H1 (cell line): ENCODE measurements at regions not wholly inside any gene's neighbourhood (a gene's known extent, or its start where the extent isn't known, plus 50 kb on each side); places are given as distances from the start of the nearest gene placed in this dataset.

Experiments used
- CTCF ChIA-PET: fragments of 300-600 bp; sonication (Branson Sonifier 250); formaldehyde crosslinking; loops from one replicate; lab custom pipeline; 2021; ENCODE audit not compliant: partially characterized antibody; lab: Charles Lee
- POLR2A ChIA-PET: fragments of 300-600 bp; sonication (Branson Sonifier 250); formaldehyde crosslinking; loops from one replicate; lab custom pipeline; 2021; ENCODE audit warnings: inconsistent platforms; ENCODE audit not compliant: partially characterized antibody; lab: Charles Lee
- DNase-seq, 2 experiments: peaks; one replicate each; pipeline versions ENCODE4 v3.0.0 to v3.0.0-alpha.2; 2010 to 2022; ENCODE audit warnings: low spot score in 2 of 2, low read depth in 1 of 2, mixed read lengths in 1 of 2
- FAIRE-seq: peaks from 2 replicates; lab custom pipeline; 2011; peaks lifted over from hg19 to GRCh38; lab: Jason Lieb, UNC
- H2AFZ ChIP-seq: 2 replicates; pipeline ENCODE4 v1.8.1; 2012; ENCODE audit warnings: low read length, inconsistent platforms
- H2AK5ac ChIP-seq: 2 replicates; pipeline ENCODE4 v1.6.1; 2013; ENCODE audit warnings: low read depth, low read length
- H2BK120ac ChIP-seq: replicated peaks from 2 replicates; pipeline ENCODE3; 2013; ENCODE audit warnings: low read depth, low read length, inconsistent platforms
- H2BK12ac ChIP-seq: 2 replicates; pipeline ENCODE4 v1.6.1; 2013; ENCODE audit warnings: low read depth, low read length
- H2BK15ac ChIP-seq: 2 replicates; pipeline ENCODE4 v1.6.1; 2013; ENCODE audit warnings: low read length
- H2BK20ac ChIP-seq: 2 replicates; pipeline ENCODE4 v1.6.1; 2013; ENCODE audit warnings: low read length
- H2BK5ac ChIP-seq: 2 replicates; pipeline ENCODE4 v1.6.1; 2013; ENCODE audit warnings: low read depth, low read length
- H3K14ac ChIP-seq: 2 replicates; pipeline ENCODE4 v1.6.1; 2013; ENCODE audit warnings: inconsistent platforms; ENCODE audit not compliant: insufficient read length
- H3K18ac ChIP-seq: 2 replicates; pipeline ENCODE4 v1.6.1; 2013; ENCODE audit warnings: low read length; ENCODE audit errors: extremely low read depth
- H3K23ac ChIP-seq: 2 replicates; pipeline ENCODE4 v1.6.1; 2013; ENCODE audit warnings: inconsistent platforms; ENCODE audit not compliant: insufficient read length
- H3K23me2 ChIP-seq: 2 replicates; pipeline ENCODE4 v1.6.1; 2013; ENCODE audit warnings: low read depth, low read length
- H3K27ac ChIP-seq: 2 replicates; pipeline ENCODE4 v1.6.1; 2011; ENCODE audit warnings: low read depth, low read length, inconsistent platforms
- H3K27me3 ChIP-seq, 4 experiments: replicated peaks in 1 of 4; 1 replicate in 1 of 4; 2 replicates in 3 of 4; pipeline versions ENCODE4 v1.6.1 to v1.8.1; 2011 to 2013; ENCODE audit warnings: low read length in 3 of 4, mild to moderate bottlenecking in 3 of 4, inconsistent platforms in 2 of 4, mixed read lengths in 2 of 4, moderate library complexity in 1 of 4; ENCODE audit not compliant: control insufficient read depth in 3 of 4, insufficient read depth in 3 of 4; ENCODE audit errors: extremely low read depth in 1 of 4
- H3K36me3 ChIP-seq, 4 experiments: 2 replicates each; pipeline versions ENCODE4 v1.6.1 to v1.8.1; 2011 to 2013; ENCODE audit warnings: mild to moderate bottlenecking in 4 of 4, low read length in 3 of 4, moderate library complexity in 2 of 4, control low read depth in 1 of 4, inconsistent platforms in 1 of 4; ENCODE audit not compliant: insufficient read depth in 4 of 4, control insufficient read depth in 2 of 4
- H3K4ac ChIP-seq: replicated peaks from 2 replicates; pipeline ENCODE3; 2013; ENCODE audit warnings: low read length, low read depth, mixed read lengths, inconsistent platforms; ENCODE audit not compliant: insufficient read length
- H3K4me1 ChIP-seq, 4 experiments: replicated peaks in 1 of 4; 1 replicate in 1 of 4; 2 replicates in 3 of 4; pipeline versions ENCODE4 v1.6.1 to v1.8.1; 2011 to 2013; ENCODE audit warnings: low read length in 3 of 4, inconsistent platforms in 2 of 4, mixed read lengths in 1 of 4; ENCODE audit not compliant: insufficient read depth in 4 of 4, control insufficient read depth in 3 of 4
- H3K4me2 ChIP-seq, 2 experiments: 2 replicates each; pipeline versions ENCODE4 v1.6.1 to v1.8.1; 2011 to 2013; ENCODE audit warnings: low read depth in 2 of 2, low read length in 2 of 2, control low read depth in 1 of 2, inconsistent platforms in 1 of 2, mild to moderate bottlenecking in 1 of 2; ENCODE audit not compliant: insufficient read depth in 1 of 2
- H3K4me3 ChIP-seq, 4 experiments: fragments of 200-600, 300-600 bp in 1 of 4; sonication (generic), shearing (Covaris generic), sonication (Bioruptor Twin) in 1 of 4; 2 replicates each; pipeline versions ENCODE4 v1.5.1 to v1.8.1; 2011 to 2016; ENCODE audit warnings: low read length in 4 of 4, low read depth in 3 of 4, control low read depth in 2 of 4, inconsistent platforms in 2 of 4, mild to moderate bottlenecking in 2 of 4, mixed read lengths in 1 of 4, moderate library complexity in 1 of 4; ENCODE audit not compliant: insufficient read depth in 2 of 4; ENCODE audit errors: extremely low read depth in 1 of 4
- H3K56ac ChIP-seq: replicated peaks from 2 replicates; pipeline ENCODE3; 2013; ENCODE audit warnings: low read depth, mild to moderate bottlenecking, mixed read lengths, low read length, inconsistent platforms; ENCODE audit not compliant: insufficient read length
- H3K79me1 ChIP-seq: 2 replicates; pipeline ENCODE4 v1.6.1; 2013; ENCODE audit warnings: low read depth, low read length, control low read depth
- H3K79me2 ChIP-seq, 2 experiments: 2 replicates each; pipeline versions ENCODE4 v1.6.1 to v1.8.1; 2012 to 2013; ENCODE audit warnings: low read length in 2 of 2, mild to moderate bottlenecking in 2 of 2, inconsistent platforms in 1 of 2; ENCODE audit not compliant: insufficient read depth in 2 of 2, control insufficient read depth in 1 of 2
- H3K9ac ChIP-seq, 4 experiments: replicated peaks in 1 of 4; 1 replicate in 1 of 4; 2 replicates in 3 of 4; pipeline versions ENCODE4 v1.6.1 to v1.8.1; 2011 to 2013; ENCODE audit warnings: low read depth in 3 of 4, low read length in 3 of 4, control low read depth in 2 of 4, mild to moderate bottlenecking in 2 of 4, moderate library complexity in 2 of 4, inconsistent platforms in 1 of 4; ENCODE audit errors: extremely low read depth in 1 of 4
- H3K9me3 ChIP-seq, 2 experiments: 2 replicates each; pipeline versions ENCODE4 v1.6.1 to v1.8.1; 2012 to 2013; ENCODE audit warnings: mild to moderate bottlenecking in 2 of 2, moderate library complexity in 2 of 2, control low read depth in 1 of 2, inconsistent platforms in 1 of 2, low read depth in 1 of 2, low read length in 1 of 2, mixed read lengths in 1 of 2; ENCODE audit not compliant: insufficient read depth in 2 of 2
- H4K20me1 ChIP-seq, 2 experiments: replicated peaks in 1 of 2; 2 replicates each; pipeline versions ENCODE3 to v1.8.1; 2011 to 2013; ENCODE audit warnings: inconsistent platforms in 2 of 2, low read length in 2 of 2, mild to moderate bottlenecking in 1 of 2; ENCODE audit not compliant: insufficient read depth in 2 of 2, control insufficient read depth in 1 of 2
- H4K5ac ChIP-seq: 2 replicates; pipeline ENCODE4 v1.6.1; 2013; ENCODE audit warnings: low read length, low read depth, mixed read lengths, inconsistent platforms; ENCODE audit not compliant: insufficient read length
- H4K8ac ChIP-seq: 2 replicates; pipeline ENCODE4 v1.8.0; 2013; ENCODE audit warnings: mild to moderate bottlenecking, moderate library complexity, low read length, inconsistent platforms; ENCODE audit not compliant: insufficient read depth; ENCODE audit errors: extremely low read depth
- H4K91ac ChIP-seq: replicated peaks from 2 replicates; pipeline ENCODE3; 2013; ENCODE audit warnings: low read length, mixed read lengths, inconsistent platforms; ENCODE audit not compliant: insufficient read length
- CHD1 ChIP-seq: IDR thresholded peaks from 2 replicates; pipeline ENCODE4 v1.6.1; 2012; ENCODE audit warnings: low read depth, low read length, improper control_type of control experiment
- EP300 ChIP-seq, 2 experiments: IDR thresholded peaks; 1 replicate in 1 of 2; 2 replicates in 1 of 2; pipeline ENCODE4 v1.6.1; 2011 to 2012; ENCODE audit warnings: low read depth in 2 of 2, low read length in 2 of 2, mild to moderate bottlenecking in 2 of 2, borderline replicate concordance in 1 of 2, inconsistent platforms in 1 of 2, moderate library complexity in 1 of 2
- MAX ChIP-seq: IDR thresholded peaks from 2 replicates; pipeline ENCODE4 v1.6.1; 2012; ENCODE audit warnings: inconsistent platforms
- TBP ChIP-seq: IDR thresholded peaks from 2 replicates; pipeline ENCODE4 v1.6.1; 2011; ENCODE audit warnings: low read depth, low read length, improper control_type of control experiment
- WGBS, 2 experiments: shearing (Covaris generic) in 1 of 2; methylation state at CpG; one replicate each; pipeline versions ENCODE4 v1.1.6 to v1.1.7; 2013 to 2015; ENCODE audit warnings: low lambda C conversion rate in 2 of 2, mixed read lengths in 2 of 2, inconsistent platforms in 1 of 2, low coverage in 1 of 2, missing lambda C conversion rate in 1 of 2; ENCODE audit not compliant: insufficient replicate concordance in 2 of 2, insufficient coverage in 1 of 2, insufficient read length in 1 of 2; ENCODE audit errors: extremely low coverage in 1 of 2, missing lambda C conversion rate in 1 of 2; 5-methylcytosine and 5-hydroxymethylcytosine counted together

GRCh38 chr15:61410662-61411061 lies 181.6 kb upstream of the RORA start:
- H3K23me2 ChIP-seq: no peaks in the 10 kb centered on the region
- no peak overlapping the region for H3K4ac ChIP-seq
- TF ChIP-seq TBP: no peak
- TF ChIP-seq MAX: no peak
- no peak for TF ChIP-seq EP300 (IDR thresholded peaks at IDR 0.05; ENCODE audit: borderline replicate concordance in 1 of 2, low read depth in 2 of 2, low read length in 2 of 2)
- no peak for TF ChIP-seq CHD1
- no peak overlapping the region for H2AFZ ChIP-seq
- no peaks in the 10 kb centered on the region for H3K4me1 ChIP-seq
- no peak overlapping the region for H4K8ac ChIP-seq
- 92% methylated on average over 2 of the region's 2 CpGs; no CpG with 5 or more reads in 1 of the 2 experiments for whole genome bisulfite sequencing, 2 experiments
- H3K36me3 ChIP-seq: no peaks in the 10 kb centered on the region
- peaks cover 2 to 6% of the 10 kb centered on the region in 2 experiments; a peak in 2 of 4 replicates for H3K9me3 ChIP-seq
- no peak for DNase-seq
- H3K4me3 ChIP-seq: no peak overlapping the region
- no peak overlapping the region for H3K27ac ChIP-seq
- H2BK20ac ChIP-seq: no peak overlapping the region
- H3K9ac ChIP-seq: no peak overlapping the region
- no peak overlapping the region for H2AK5ac ChIP-seq
- no peak overlapping the region for H3K4me2 ChIP-seq
- H3K79me1 ChIP-seq: no peaks in the 10 kb centered on the region
- ChIA-PET CTCF (interaction anchor here (1.0 kb wide), 1 partner anchor 14 kb away, joined by 3 read pairs; no protein-coding TSS in a partner anchor), POLR2A (no interaction called here)
- no peak for FAIRE-seq
- no peak overlapping the region for H4K91ac ChIP-seq
- H3K23ac ChIP-seq: no peak overlapping the region
- H2BK12ac ChIP-seq: no peak overlapping the region
- no peaks in the 10 kb centered on the region for H3K79me2 ChIP-seq
- no peaks in the 10 kb centered on the region for H4K20me1 ChIP-seq
- H2BK15ac ChIP-seq: no peak overlapping the region
- no peak overlapping the region for H3K14ac ChIP-seq
- no peak overlapping the region for H4K5ac ChIP-seq
- no peak overlapping the region for H3K18ac ChIP-seq
- no peak overlapping the region for H2BK120ac ChIP-seq
- no peak overlapping the region for H3K56ac ChIP-seq
- H2BK5ac ChIP-seq: no peak overlapping the region
- no peaks in the 10 kb centered on the region for H3K27me3 ChIP-seq
